ENCODE measurements at regions not wholly inside any gene's neighbourhood (a gene's known extent, or its start where the extent isn't known, plus 50 kb on each side); places are given as distances from the start of the nearest gene placed in this dataset.

DNA sequence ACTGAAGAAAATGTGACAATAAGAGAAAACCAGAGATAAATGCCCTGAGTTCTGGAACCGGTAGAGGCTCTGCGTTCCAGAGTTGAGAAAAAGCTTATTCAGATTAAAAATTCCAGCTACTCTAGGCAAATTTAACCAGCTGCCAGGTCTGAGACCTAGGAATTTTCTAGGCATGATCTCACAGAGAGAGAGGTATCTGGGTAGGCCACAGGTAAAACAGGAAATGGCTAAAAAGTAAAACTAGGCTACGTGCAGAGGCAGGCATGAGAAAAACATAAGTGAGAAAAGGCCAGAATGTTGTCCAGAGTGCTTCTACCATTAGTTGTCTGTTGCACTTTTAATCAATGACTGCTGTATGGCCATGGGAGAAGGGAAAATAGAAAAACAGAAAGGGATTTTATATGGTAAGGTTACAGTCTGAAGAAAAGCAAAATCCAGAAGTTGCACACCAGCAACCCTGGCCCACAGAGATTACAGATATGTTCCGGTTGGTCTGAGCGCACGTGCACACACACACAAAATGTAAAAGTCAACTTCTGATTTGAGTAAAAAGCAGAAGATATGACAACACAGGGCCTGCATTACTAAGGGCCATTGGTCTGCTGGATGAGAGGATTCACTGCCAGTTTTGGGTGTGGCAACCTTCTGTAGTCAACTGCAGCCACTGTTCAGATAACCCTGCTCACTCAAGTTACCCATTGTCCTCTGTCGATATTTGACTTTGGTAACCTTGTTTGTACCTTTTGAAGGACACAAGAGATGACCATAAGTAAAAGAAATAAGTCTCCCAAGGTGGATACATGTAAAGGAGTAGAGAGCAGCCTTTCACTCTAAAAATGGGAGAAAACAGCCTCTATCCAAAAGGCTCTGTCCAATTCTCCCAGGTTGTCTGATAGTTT is 266.0 kb downstream of the DTWD2 start:
- no peak overlapping the region for H3K4me3 ChIP-seq (ENCODE audit: low read depth, low read length)
- TF ChIP-seq, protein P1, sequence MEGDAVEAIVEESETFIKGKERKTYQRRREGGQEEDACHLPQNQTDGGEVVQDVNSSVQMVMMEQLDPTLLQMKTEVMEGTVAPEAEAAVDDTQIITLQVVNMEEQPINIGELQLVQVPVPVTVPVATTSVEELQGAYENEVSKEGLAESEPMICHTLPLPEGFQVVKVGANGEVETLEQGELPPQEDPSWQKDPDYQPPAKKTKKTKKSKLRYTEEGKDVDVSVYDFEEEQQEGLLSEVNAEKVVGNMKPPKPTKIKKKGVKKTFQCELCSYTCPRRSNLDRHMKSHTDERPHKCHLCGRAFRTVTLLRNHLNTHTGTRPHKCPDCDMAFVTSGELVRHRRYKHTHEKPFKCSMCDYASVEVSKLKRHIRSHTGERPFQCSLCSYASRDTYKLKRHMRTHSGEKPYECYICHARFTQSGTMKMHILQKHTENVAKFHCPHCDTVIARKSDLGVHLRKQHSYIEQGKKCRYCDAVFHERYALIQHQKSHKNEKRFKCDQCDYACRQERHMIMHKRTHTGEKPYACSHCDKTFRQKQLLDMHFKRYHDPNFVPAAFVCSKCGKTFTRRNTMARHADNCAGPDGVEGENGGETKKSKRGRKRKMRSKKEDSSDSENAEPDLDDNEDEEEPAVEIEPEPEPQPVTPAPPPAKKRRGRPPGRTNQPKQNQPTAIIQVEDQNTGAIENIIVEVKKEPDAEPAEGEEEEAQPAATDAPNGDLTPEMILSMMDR (conservative IDR thresholded peaks at IDR 0.05; ENCODE audit: low read depth, low read length), result no peak
- DNase-seq (ENCODE audit: low read depth), result no peak

- no peak overlapping the region for H3K4me3 ChIP-seq (ENCODE audit: low read depth, low read length)
- DNase-seq (ENCODE audit: low read depth), result no peak
- TF ChIP-seq, protein P1 (conservative IDR thresholded peaks at IDR 0.05; ENCODE audit: low read depth, low read length), result no peak
Observed at GRCh38 chr5:118711727-118712126, 276.6 kb downstream of the DTWD2 start.

DNA sequence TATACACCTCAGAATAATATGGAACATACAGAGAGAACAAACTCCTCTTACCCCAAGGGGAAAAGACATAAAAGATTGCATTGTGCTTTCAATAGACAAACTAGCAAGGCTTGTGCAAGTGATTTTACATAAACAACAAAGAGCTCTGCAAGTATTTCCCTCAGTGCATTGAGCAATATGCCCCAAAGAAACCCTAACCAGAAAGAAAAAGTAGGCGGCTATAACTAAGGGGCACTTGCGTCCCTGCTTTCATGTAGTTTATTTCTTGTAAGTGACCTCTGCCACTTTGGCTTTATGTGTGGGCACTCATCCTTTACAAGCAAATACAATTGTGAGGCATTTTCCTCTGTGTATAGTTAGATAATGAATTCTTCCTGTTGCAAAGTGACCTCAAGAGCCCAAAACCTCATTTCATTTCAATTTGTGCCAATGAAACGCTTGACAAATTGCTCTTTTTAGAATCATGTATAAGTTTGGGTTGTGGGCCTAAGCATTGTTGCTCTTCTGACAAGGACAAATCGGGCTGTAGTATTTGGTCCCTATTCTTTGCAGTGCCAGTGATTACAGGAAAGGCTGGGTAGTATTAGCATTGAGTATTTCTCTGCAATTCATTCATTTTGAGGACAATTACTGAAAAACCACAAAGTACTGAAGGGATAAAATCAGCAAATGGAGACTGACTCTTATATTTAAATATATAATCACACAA is 282.2 kb downstream of the DTWD2 start:
- DNase-seq (ENCODE audit: low read depth), result no peak
- TF ChIP-seq, protein P1 (conservative IDR thresholded peaks at IDR 0.05; ENCODE audit: low read depth, low read length), result no peak
- no peak overlapping the region for H3K4me3 ChIP-seq (ENCODE audit: low read depth, low read length)

DNA sequence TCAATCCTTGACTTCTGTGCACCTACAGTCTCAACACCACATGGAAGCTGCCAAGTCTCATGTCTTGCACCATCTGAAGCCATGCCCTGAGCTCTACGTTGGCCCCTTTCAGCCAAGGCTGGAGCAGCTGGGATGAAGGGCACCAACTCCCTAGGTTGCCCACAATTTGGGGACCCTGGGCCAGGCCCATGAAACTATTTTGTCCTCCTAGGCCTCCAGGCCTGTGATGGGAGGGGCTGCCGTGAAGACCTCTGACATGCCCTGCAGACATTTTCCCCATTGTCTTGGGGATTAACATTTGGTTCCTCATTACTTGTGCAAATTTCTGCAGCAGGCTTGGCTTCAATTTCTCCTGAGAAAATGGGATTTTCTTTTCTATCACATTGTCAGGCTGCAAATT is 285.1 kb downstream of the DTWD2 start:
- DNase-seq (ENCODE audit: low read depth), result no peak
- TF ChIP-seq, protein P1 (conservative IDR thresholded peaks at IDR 0.05; ENCODE audit: low read depth, low read length), result no peak
- H3K4me3 ChIP-seq (ENCODE audit: low read depth, low read length), result no peak overlapping the region

DNA sequence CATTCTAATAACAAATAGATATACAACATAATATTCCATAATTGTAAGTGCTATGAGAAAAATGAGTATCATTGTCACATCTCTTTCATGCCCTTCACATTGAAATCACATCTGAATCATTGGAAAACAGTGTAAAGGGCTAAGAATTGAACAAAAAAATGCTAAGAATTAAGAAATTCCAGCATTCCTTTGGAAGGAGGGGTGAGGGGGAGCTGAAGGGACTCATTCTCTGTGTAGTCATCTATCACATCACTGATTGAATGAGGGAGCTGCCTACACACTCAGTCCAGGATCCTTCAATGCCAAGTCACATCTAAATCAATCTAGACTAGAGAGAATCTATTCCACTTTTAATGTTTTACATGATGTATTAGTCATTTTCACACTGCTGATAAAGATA is 286.6 kb downstream of the DTWD2 start:
- TF ChIP-seq, protein P1 (conservative IDR thresholded peaks at IDR 0.05; ENCODE audit: low read depth, low read length), result no peak
- no peak for DNase-seq (ENCODE audit: low read depth)
- no peak overlapping the region for H3K4me3 ChIP-seq (ENCODE audit: low read depth, low read length)

DNA sequence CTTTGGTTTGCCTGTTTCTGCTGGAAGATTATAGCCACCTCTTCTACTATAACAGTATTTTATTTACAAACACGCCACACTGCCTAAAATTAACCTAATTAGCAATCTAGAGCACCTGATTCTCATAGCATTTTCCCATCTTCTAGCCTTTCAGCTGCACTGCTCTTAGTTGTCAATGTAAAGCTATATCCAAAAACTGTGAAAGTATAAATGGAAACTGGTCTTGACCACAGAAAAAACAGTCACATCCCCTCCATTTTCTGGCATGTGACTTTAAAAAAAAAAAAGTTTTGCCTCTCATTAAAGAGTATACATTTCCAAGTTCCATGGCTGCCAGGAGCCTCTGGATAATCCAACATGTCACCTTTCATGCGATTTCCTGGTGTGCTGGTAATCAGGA is 287.8 kb downstream of the DTWD2 start:
- no peak overlapping the region for H3K4me3 ChIP-seq (ENCODE audit: low read depth, low read length)
- TF ChIP-seq, protein P1 (conservative IDR thresholded peaks at IDR 0.05; ENCODE audit: low read depth, low read length), result no peak
- no peak for DNase-seq (ENCODE audit: low read depth)
